GM18867 (cell line): ENCODE measurements at regions not wholly inside any gene's neighbourhood (a gene's known extent, or its start where the extent isn't known, plus 50 kb on each side); places are given as distances from the start of the nearest gene placed in this dataset.
"Not testable (repeated sequence)": the region's sequence is repeated elsewhere in the genome, so short reads cannot be mapped to it uniquely, and the experiment has no call there.

Experiments used
- ATAC-seq: cut with Tn5 transposase; IDR thresholded peaks from one replicate; pipeline ENCODE4 v1.9.1; 2021; ENCODE audit warnings: mild to moderate bottlenecking, moderate library complexity; ENCODE audit not compliant: unreplicated experiment

GRCh38 chr9:62526306-62526705 is 1336.5 kb downstream of the SPATA31A7 start:
- ATAC-seq, result not testable (repeated sequence)

GRCh38 chr9:62532162-62532776 is 1342.4 kb downstream of the SPATA31A7 start:
- not testable (repeated sequence) for ATAC-seq

GRCh38 chr9:62532777-62533173 is 1342.9 kb downstream of the SPATA31A7 start:
- not testable (repeated sequence) for ATAC-seq

- peak; percentile 91 for ATAC-seq
Observed at GRCh38 chr9:62550539-62550938, 1360.7 kb downstream of the SPATA31A7 start.

- ATAC-seq, result not testable (repeated sequence)
Observed at GRCh38 chr9:62560603-62561002, 1370.8 kb downstream of the SPATA31A7 start.

- ATAC-seq, result not testable (repeated sequence)
Observed at GRCh38 chr9:62565132-62565531, 1375.3 kb downstream of the SPATA31A7 start.

GRCh38 chr9:62566430-62566829 is 1376.6 kb downstream of the SPATA31A7 start:
- not testable (repeated sequence) for ATAC-seq

GRCh38 chr9:62597128-62597527 is 1407.3 kb downstream of the SPATA31A7 start:
- ATAC-seq, result not testable (repeated sequence)
